Kidney epithelial cell (primary cell): ENCODE measurements at regions not wholly inside any gene's neighbourhood (a gene's known extent, or its start where the extent isn't known, plus 50 kb on each side); places are given as distances from the start of the nearest gene placed in this dataset.

Source experiments
- DNase-seq: peaks from one replicate; pipeline ENCODE4 v3.0.0-alpha.2; 2010; ENCODE audit warnings: low read depth
- H3K27me3 ChIP-seq: 2 replicates; pipeline ENCODE4 v1.6.0; 2011; ENCODE audit warnings: low read length; ENCODE audit not compliant: control insufficient read depth, insufficient read depth
- H3K36me3 ChIP-seq: 2 replicates; pipeline ENCODE4 v1.5.1; 2011; ENCODE audit warnings: low read length; ENCODE audit not compliant: control insufficient read depth, insufficient read depth
- H3K4me3 ChIP-seq: 2 replicates; pipeline ENCODE4 v1.5.1; 2011; ENCODE audit warnings: low read depth, mild to moderate bottlenecking, control low read depth, low read length
- TF ChIP-seq, protein P1 (sequence below): IDR thresholded peaks from 2 replicates; pipeline ENCODE4 v1.5.1; 2011; ENCODE audit warnings: mild to moderate bottlenecking, moderate library complexity, low read length, control low read depth, inconsistent platforms; ENCODE audit not compliant: insufficient read depth, poor library complexity, severe bottlenecking

DNA sequence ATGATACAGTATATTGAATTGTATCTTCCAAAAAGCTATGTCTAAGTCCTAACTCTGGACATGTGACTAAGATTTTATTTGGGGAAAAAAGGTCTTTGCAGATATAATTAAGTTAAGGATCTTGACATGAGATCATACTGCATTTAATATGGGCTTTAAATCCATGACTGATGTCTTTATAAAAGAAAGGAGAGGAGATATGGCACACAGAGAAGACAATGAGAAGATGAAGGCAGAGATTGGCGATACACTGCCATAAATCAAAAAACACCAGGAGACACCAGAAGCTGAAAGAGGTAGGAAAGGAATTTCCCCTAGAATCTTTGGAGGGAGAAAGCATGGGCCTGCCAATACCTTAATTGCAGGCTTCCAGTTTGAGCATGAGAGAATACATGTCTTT is 1450.2 kb downstream of the HACE1 start:
- TF ChIP-seq, protein P1, sequence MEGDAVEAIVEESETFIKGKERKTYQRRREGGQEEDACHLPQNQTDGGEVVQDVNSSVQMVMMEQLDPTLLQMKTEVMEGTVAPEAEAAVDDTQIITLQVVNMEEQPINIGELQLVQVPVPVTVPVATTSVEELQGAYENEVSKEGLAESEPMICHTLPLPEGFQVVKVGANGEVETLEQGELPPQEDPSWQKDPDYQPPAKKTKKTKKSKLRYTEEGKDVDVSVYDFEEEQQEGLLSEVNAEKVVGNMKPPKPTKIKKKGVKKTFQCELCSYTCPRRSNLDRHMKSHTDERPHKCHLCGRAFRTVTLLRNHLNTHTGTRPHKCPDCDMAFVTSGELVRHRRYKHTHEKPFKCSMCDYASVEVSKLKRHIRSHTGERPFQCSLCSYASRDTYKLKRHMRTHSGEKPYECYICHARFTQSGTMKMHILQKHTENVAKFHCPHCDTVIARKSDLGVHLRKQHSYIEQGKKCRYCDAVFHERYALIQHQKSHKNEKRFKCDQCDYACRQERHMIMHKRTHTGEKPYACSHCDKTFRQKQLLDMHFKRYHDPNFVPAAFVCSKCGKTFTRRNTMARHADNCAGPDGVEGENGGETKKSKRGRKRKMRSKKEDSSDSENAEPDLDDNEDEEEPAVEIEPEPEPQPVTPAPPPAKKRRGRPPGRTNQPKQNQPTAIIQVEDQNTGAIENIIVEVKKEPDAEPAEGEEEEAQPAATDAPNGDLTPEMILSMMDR, result no peak
- Histone ChIP-seq H3K36me3 (no peaks in the 10 kb centered on the region), H3K27me3 (no peaks in the 10 kb centered on the region), H3K4me3 (no peak overlapping the region)
- DNase-seq, result no peak

DNA sequence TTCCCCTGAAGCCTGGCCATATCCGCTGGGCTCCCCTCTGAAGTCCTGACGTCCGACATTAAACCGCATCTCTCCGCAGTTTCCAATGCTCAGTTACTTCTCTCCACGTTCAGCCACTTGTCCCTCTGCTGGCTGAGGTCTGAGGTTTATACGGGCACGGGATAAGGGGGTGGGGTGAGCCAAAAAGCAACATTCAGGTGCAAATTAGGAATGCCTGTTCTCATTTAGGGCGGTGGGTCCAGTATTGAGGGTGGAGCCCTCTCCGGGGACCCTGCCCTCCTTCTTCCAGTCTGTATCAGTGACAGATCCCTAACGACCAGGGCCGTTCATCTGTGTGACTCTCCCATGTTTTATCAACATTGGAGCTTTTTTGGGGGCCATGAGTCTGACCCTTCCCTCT is 1454.4 kb downstream of the HACE1 start:
- TF ChIP-seq, protein P1, result no peak
- no peaks in the 10 kb centered on the region for H3K36me3 ChIP-seq
- no peak for DNase-seq
- no peaks in the 10 kb centered on the region for H3K27me3 ChIP-seq
- no peak overlapping the region for H3K4me3 ChIP-seq

DNA sequence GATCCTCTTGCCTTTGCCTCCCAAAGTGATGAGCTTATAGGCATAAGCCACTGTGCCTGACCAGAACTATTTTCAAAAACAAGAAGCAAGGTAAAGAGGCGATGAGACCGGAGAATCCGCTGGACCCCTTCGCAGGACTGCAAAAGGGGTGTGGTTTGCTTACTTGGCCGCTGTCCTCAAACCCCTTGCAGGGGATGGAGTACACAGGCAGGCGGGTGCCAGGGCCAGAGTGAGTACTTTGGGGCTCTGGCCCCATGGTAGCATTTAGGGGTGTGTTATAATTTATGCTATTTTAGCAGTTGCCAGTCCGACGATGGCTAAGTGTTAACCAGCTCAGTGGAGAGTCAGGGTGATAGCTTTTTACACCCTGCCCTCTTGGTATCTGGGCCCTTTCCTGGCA is 1454.9 kb downstream of the HACE1 start:
- no peak for DNase-seq
- Histone ChIP-seq H3K36me3 (no peaks in the 10 kb centered on the region), H3K4me3 (no peak overlapping the region), H3K27me3 (no peaks in the 10 kb centered on the region)
- TF ChIP-seq, protein P1, result no peak

DNA sequence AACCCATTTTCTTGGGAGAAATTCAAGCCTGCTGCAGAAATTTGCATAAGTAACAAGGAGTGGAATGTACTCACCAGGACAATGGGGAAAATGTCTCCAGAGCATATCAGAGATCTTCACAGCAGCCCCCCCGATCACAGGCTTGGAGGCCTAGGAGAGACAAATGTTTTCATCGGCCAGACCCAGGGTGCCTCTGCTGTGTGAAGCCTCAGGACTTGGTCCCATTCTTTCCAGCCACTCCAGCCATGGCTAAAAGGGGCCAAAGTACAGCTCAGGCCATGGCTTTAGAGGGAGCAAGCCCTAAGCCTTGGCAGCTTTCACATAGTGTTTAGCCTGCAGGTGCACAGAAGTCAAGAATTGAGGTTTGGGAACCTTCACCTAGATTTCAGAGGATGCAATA is 1463.0 kb downstream of the HACE1 start:
- DNase-seq, result no peak
- Histone ChIP-seq H3K36me3 (no peaks in the 10 kb centered on the region), H3K27me3 (no peaks in the 10 kb centered on the region), H3K4me3 (no peak overlapping the region)
- TF ChIP-seq, protein P1, result no peak

DNA sequence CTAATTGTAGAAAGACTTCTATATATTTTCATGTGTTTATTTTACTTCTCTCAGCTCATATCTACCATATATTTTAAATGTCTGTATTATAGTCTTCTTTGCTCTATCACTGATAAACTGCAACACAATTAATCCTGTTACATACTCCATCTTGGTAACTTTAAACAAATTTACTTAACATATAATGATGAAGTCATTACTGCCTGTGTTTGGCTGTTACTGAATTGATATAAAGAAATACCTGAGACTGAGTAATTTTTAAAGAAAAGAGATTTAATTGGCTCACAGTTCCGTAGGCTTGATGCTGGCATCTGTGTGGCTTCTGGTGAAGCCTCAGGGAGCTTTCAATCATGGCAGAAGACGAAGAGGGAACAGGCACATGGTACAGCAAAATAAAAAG is 1480.4 kb downstream of the HACE1 start:
- no peaks in the 10 kb centered on the region for H3K36me3 ChIP-seq
- no peak overlapping the region for H3K4me3 ChIP-seq
- DNase-seq, result no peak
- TF ChIP-seq, protein P1, result no peak
- H3K27me3 ChIP-seq, result no peaks in the 10 kb centered on the region

DNA sequence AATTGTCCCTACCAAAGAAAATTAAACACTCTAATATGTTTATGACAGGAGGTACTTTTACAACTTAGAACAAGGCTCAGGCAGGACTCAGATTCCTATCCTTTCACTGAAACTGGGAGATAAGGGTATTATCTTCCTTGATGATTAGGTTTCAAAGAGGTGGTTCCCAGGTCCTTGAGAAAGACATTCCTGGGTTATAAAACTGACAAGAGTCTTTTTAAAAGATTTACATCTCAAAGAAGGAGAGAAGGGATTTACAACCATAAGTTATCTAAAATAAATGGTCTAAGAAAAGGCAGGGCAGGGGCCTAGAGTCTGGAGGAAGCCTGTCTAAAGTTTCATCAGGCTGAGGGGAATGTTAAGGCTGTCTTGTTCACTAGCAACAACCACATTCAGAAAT is 1492.5 kb downstream of the HACE1 start:
- Histone ChIP-seq H3K4me3 (no peak overlapping the region), H3K27me3 (no peaks in the 10 kb centered on the region), H3K36me3 (no peaks in the 10 kb centered on the region)
- no peak for DNase-seq
- TF ChIP-seq, protein P1, result no peak
